Natural killer cell treated with Interleukin-12 subunit alpha and Interleukin-12 subunit beta and Interleukin-15 and Interleukin-18, amount 100 ng/mL, for 72 hours (primary cell): ENCODE measurements at regions not wholly inside any gene's neighbourhood (a gene's known extent, or its start where the extent isn't known, plus 50 kb on each side); places are given as distances from the start of the nearest gene placed in this dataset.
A peak's percentile ranks its signal among the peaks of the same experiment; 100 is the strongest.

Source experiments
- ATAC-seq, 2 donors: fragments of 150-1000 bp; cut with Tn5 transposase in 1 of 2; sonication (Bioruptor Pico), chemical (Tn5 transposase) in 1 of 2; 2 replicates each; pipeline ENCODE4 v1.10.0; 2021
- DNase-seq: peaks from one replicate; pipeline ENCODE4 v3.0.0; 2022; ENCODE audit warnings: low spot score
- H3K27ac Mint-ChIP-seq, 2 donors: 1 replicate in 1 of 2; 2 replicates in 1 of 2; pipeline ENCODE4 v1.8.0; 2022; ENCODE audit warnings: mixed read lengths in 2 of 2, mild to moderate bottlenecking in 1 of 2, moderate library complexity in 1 of 2
- H3K27me3 Mint-ChIP-seq, 2 donors: 1 replicate in 1 of 2; 2 replicates in 1 of 2; pipeline ENCODE4 v1.8.0; 2022; ENCODE audit warnings: mixed read lengths in 2 of 2
- H3K36me3 Mint-ChIP-seq: one replicate; pipeline ENCODE4 v1.8.0; 2022; ENCODE audit warnings: mixed read lengths
- H3K4me1 Mint-ChIP-seq, 2 donors: 1 replicate in 1 of 2; 2 replicates in 1 of 2; pipeline ENCODE4 v1.8.0; 2022; ENCODE audit warnings: low read depth in 2 of 2, mixed read lengths in 2 of 2, mild to moderate bottlenecking in 1 of 2
- H3K4me3 Mint-ChIP-seq: one replicate; pipeline ENCODE4 v1.8.0; 2022; ENCODE audit warnings: mixed read lengths
- H3K9me3 Mint-ChIP-seq: 2 replicates; pipeline ENCODE4 v1.8.0; 2022; ENCODE audit warnings: mixed read lengths

- DNase-seq = no peak
- Mint-ChIP-seq H3K4me3 (peak overlapping the region; percentile 83), H3K27me3 (no peaks in the 10 kb centered on the region)
Measured at GRCh38 chr3:177597311-177598096, 400.2 kb upstream of the TBL1XR1 start.

GRCh38 chr3:177598097-177598833 lies 401.0 kb upstream of the TBL1XR1 start:
- ATAC-seq = no peak
- no peaks in the 10 kb centered on the region for H3K36me3 Mint-ChIP-seq
- peaks cover 61 to 62% of the 10 kb centered on the region in 2 donors for H3K4me1 Mint-ChIP-seq
- DNase-seq = no peak
- H3K27ac Mint-ChIP-seq = peak overlapping the region; percentile 93 to 97
- no peaks in the 10 kb centered on the region for H3K9me3 Mint-ChIP-seq
- H3K4me3 Mint-ChIP-seq = peak overlapping the region; percentile 83
- no peaks in the 10 kb centered on the region for H3K27me3 Mint-ChIP-seq

More at GRCh38 chr3:177597311-177598096, 400.2 kb upstream of the TBL1XR1 start:
- peak; percentile 64 to 85 for ATAC-seq
- H3K36me3 Mint-ChIP-seq = no peaks in the 10 kb centered on the region
- peaks cover 56 to 57% of the 10 kb centered on the region in 2 donors for H3K4me1 Mint-ChIP-seq
- peak overlapping the region; percentile 93 to 97 for H3K27ac Mint-ChIP-seq
- H3K9me3 Mint-ChIP-seq = no peaks in the 10 kb centered on the region

- ATAC-seq = no peak
- no peaks in the 10 kb centered on the region for H3K9me3 Mint-ChIP-seq
- no peak for DNase-seq
- peak overlapping the region; percentile 93 to 97 for H3K27ac Mint-ChIP-seq
- H3K36me3 Mint-ChIP-seq = no peaks in the 10 kb centered on the region
- peaks cover 66 to 67% of the 10 kb centered on the region in 2 donors for H3K4me1 Mint-ChIP-seq
- no peaks in the 10 kb centered on the region for H3K27me3 Mint-ChIP-seq
- H3K4me3 Mint-ChIP-seq = peak overlapping the region; percentile 5
Measured at GRCh38 chr3:177599326-177599725, 402.0 kb upstream of the TBL1XR1 start.

GRCh38 chr3:177599837-177600236 lies 402.6 kb upstream of the TBL1XR1 start:
- Mint-ChIP-seq H3K36me3 (no peaks in the 10 kb centered on the region), H3K4me1 (peaks cover 66 to 67% of the 10 kb centered on the region in 2 donors), H3K4me3 (no peak overlapping the region)

GRCh38 chr3:177600411-177600810 lies 403.1 kb upstream of the TBL1XR1 start:
- Mint-ChIP-seq H3K36me3 (no peaks in the 10 kb centered on the region), H3K27me3 (no peaks in the 10 kb centered on the region), H3K27ac (peak overlapping the region in 1 of 2 donors; percentile 59), H3K4me3 (peak overlapping the region; percentile 37), H3K4me1 (peaks cover 65 to 67% of the 10 kb centered on the region in 2 donors), H3K9me3 (no peaks in the 10 kb centered on the region)
- ATAC-seq (no peak), DNase-seq (no peak)

More at GRCh38 chr3:177599837-177600236, 402.6 kb upstream of the TBL1XR1 start:
- no peak for ATAC-seq
- no peak for DNase-seq
- Mint-ChIP-seq H3K9me3 (no peaks in the 10 kb centered on the region), H3K27me3 (no peaks in the 10 kb centered on the region), H3K27ac (peak overlapping the region; percentile 93 to 97)

- Mint-ChIP-seq H3K27ac (peak overlapping the region in 1 of 2 donors; percentile 59), H3K27me3 (no peaks in the 10 kb centered on the region), H3K4me3 (peak overlapping the region; percentile 37), H3K36me3 (no peaks in the 10 kb centered on the region), H3K4me1 (peaks cover 57 to 60% of the 10 kb centered on the region in 2 donors), H3K9me3 (no peaks in the 10 kb centered on the region)
- ATAC-seq (no peak), DNase-seq (no peak)
Measured at GRCh38 chr3:177601152-177601551, 403.9 kb upstream of the TBL1XR1 start.

GRCh38 chr3:177602601-177603147 lies 405.4 kb upstream of the TBL1XR1 start:
- Mint-ChIP-seq H3K27me3 (no peaks in the 10 kb centered on the region), H3K4me3 (peak overlapping the region; percentile 57), H3K9me3 (no peaks in the 10 kb centered on the region), H3K27ac (peak overlapping the region; percentile 7 to 26), H3K4me1 (peaks cover 48 to 50% of the 10 kb centered on the region in 2 donors), H3K36me3 (no peaks in the 10 kb centered on the region)
- no peak for ATAC-seq
- DNase-seq = no peak

- H3K4me3 Mint-ChIP-seq = peak overlapping the region; percentile 57
Measured at GRCh38 chr3:177603148-177603603, 405.9 kb upstream of the TBL1XR1 start.

GRCh38 chr3:177604181-177604580 lies 406.9 kb upstream of the TBL1XR1 start:
- H3K27ac Mint-ChIP-seq = no peak overlapping the region
- no peaks in the 10 kb centered on the region for H3K27me3 Mint-ChIP-seq
- DNase-seq (no peak), ATAC-seq (no peak)
- peaks cover 32 to 35% of the 10 kb centered on the region in 2 donors for H3K4me1 Mint-ChIP-seq
- no peaks in the 10 kb centered on the region for H3K9me3 Mint-ChIP-seq
- H3K36me3 Mint-ChIP-seq = no peaks in the 10 kb centered on the region
- H3K4me3 Mint-ChIP-seq = no peak overlapping the region

More at GRCh38 chr3:177603148-177603603, 405.9 kb upstream of the TBL1XR1 start:
- Mint-ChIP-seq H3K27me3 (no peaks in the 10 kb centered on the region), H3K4me1 (peaks cover 43 to 45% of the 10 kb centered on the region in 2 donors), H3K36me3 (no peaks in the 10 kb centered on the region), H3K27ac (peak overlapping the region; percentile 7 to 46), H3K9me3 (no peaks in the 10 kb centered on the region)
- ATAC-seq (peak; percentile 77 to 78), DNase-seq (no peak)

- Mint-ChIP-seq H3K9me3 (no peaks in the 10 kb centered on the region), H3K27me3 (no peaks in the 10 kb centered on the region), H3K36me3 (no peaks in the 10 kb centered on the region), H3K4me1 (peaks cover 17 to 20% of the 10 kb centered on the region in 2 donors), H3K27ac (no peak overlapping the region), H3K4me3 (no peak overlapping the region)
- DNase-seq = no peak
- no peak for ATAC-seq
Measured at GRCh38 chr3:177606891-177607290, 409.6 kb upstream of the TBL1XR1 start.

GRCh38 chr3:177607589-177607988 lies 410.3 kb upstream of the TBL1XR1 start:
- H3K36me3 Mint-ChIP-seq = no peaks in the 10 kb centered on the region
- no peak overlapping the region for H3K27ac Mint-ChIP-seq
- no peak overlapping the region for H3K4me3 Mint-ChIP-seq
- ATAC-seq (no peak), DNase-seq (no peak)
- no peaks in the 10 kb centered on the region for H3K27me3 Mint-ChIP-seq
- peaks cover 10 to 15% of the 10 kb centered on the region in 2 donors for H3K4me1 Mint-ChIP-seq
- H3K9me3 Mint-ChIP-seq = no peaks in the 10 kb centered on the region

GRCh38 chr3:177608443-177608842 lies 411.2 kb upstream of the TBL1XR1 start:
- H3K4me3 Mint-ChIP-seq = no peak overlapping the region
- no peak overlapping the region for H3K27ac Mint-ChIP-seq
- no peak for ATAC-seq
- peaks cover 3% of the 10 kb centered on the region for H3K9me3 Mint-ChIP-seq
- peaks cover 3 to 9% of the 10 kb centered on the region in 2 donors for H3K4me1 Mint-ChIP-seq
- no peak for DNase-seq
- H3K36me3 Mint-ChIP-seq = no peaks in the 10 kb centered on the region
- no peaks in the 10 kb centered on the region for H3K27me3 Mint-ChIP-seq

GRCh38 chr3:177609613-177610012 lies 412.3 kb upstream of the TBL1XR1 start:
- Mint-ChIP-seq H3K9me3 (peaks cover 4% of the 10 kb centered on the region), H3K27me3 (no peaks in the 10 kb centered on the region), H3K4me1 (peaks cover 0 to 6% of the 10 kb centered on the region in 2 donors), H3K27ac (no peak overlapping the region), H3K36me3 (no peaks in the 10 kb centered on the region), H3K4me3 (no peak overlapping the region)
- DNase-seq = no peak
- ATAC-seq = no peak
